SK-N-MC (cell line): ENCODE measurements at regions not wholly inside any gene's neighbourhood (a gene's known extent, or its start where the extent isn't known, plus 50 kb on each side); places are given as distances from the start of the nearest gene placed in this dataset.

Experiments
- EZH2 ChIP-seq: fragments of 200-600 bp; sonication (generic); IDR thresholded peaks from one replicate; pipeline ENCODE4 v1.6.1; 2017; ENCODE audit warnings: antibody characterized with exemption
- POLR2AphosphoS5 ChIP-seq: IDR thresholded peaks from 2 replicates; pipeline ENCODE4 v1.6.1; 2012; ENCODE audit warnings: mild to moderate bottlenecking, low read depth, low read length, borderline replicate concordance

DNA sequence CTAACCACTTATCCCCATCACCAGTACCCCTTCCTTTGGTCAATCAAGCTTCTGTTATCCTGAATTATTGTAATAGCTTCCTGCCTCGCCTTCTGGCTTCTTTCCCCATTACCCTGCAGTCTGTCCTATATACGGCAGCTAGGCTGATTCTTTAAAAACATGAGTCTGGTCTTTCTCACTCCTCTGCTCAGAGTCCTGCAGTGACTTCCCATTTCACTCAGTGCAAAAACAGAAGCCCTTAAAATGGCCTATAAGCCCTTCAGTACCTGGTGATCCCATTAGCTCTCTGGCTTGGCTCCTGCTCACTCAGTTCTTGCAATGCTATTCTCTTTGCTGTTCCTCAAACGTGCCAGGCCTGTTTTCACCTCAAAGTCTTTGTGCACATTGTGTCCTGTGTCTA is 58.4 kb downstream of the JRKL start:
- no peak for TF ChIP-seq POLR2AphosphoS5
- no peak for TF ChIP-seq EZH2
